ENCODE measurements at regions not wholly inside any gene's neighbourhood (a gene's known extent, or its start where the extent isn't known, plus 50 kb on each side); places are given as distances from the start of the nearest gene placed in this dataset.
"Not testable (repeated sequence)": the region's sequence is repeated elsewhere in the genome, so short reads cannot be mapped to it uniquely, and the experiment has no call there.

DNA sequence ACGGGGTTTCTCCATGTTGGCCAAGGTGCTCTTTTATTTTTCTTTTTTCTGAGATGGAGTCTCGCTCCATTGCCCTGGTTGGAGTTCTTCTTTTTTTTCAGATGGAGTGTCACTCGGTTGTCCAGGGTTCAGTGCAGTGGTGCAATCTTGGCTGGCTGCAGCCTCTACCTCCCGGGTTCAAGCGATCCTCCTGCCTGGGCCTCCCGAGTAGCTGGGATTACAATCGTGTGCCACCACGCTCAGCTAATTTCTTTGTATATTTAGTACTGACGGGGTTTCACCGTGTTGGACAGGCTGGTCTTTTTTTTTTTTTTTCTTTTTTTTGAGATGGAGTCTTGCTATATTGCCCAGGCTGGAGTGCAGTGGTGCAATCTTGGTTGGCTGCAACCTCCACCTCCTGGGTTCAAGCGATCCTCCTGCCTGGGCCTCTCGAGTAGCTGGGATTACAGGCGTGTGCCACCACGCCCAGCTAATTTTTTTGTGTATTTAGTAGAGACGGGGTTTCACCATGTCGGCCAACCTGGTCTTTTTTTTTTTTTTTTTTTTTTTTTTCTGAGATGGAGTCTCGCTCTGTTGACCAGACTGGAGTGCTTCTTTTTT, 2810.1 kb downstream of the RPIA start:
- H3K9me3 Mint-ChIP-seq; H3K36me3 Mint-ChIP-seq; H3K4me1 ChIP-seq (ENCODE audit: control insufficient read depth in 1 of 2, extremely low read depth in 1 of 2, insufficient read depth in 2 of 2, low read length in 2 of 2); H3K9me3 ChIP-seq; H3K4me3 Mint-ChIP-seq; POLR2A ChIA-PET; H3K36me3 ChIP-seq (ENCODE audit: control insufficient read depth in 2 of 2, extremely low read depth in 1 of 2, insufficient read depth in 1 of 2, low read length in 1 of 2); H3K27ac Mint-ChIP-seq; H3K27me3 ChIP-seq (replicated peaks in 1 of 2; ENCODE audit: control insufficient read depth in 2 of 2, extremely low read depth in 1 of 2, insufficient read depth in 2 of 2, low read length in 1 of 2); H3K27ac ChIP-seq (ENCODE audit: low read length); H3K27me3 Mint-ChIP-seq; CTCF ChIA-PET; H3K4me3 ChIP-seq (ENCODE audit: control insufficient read depth in 1 of 2, extremely low read depth in 1 of 2, low read length in 1 of 2); H3K4me1 Mint-ChIP-seq; DNase-seq; ATAC-seq (replicated peaks in 1 of 4): not testable (repeated sequence)
- WGBS (ENCODE audit: insufficient coverage): no CpG with 5 or more reads among the region's 17 CpGs

DNA sequence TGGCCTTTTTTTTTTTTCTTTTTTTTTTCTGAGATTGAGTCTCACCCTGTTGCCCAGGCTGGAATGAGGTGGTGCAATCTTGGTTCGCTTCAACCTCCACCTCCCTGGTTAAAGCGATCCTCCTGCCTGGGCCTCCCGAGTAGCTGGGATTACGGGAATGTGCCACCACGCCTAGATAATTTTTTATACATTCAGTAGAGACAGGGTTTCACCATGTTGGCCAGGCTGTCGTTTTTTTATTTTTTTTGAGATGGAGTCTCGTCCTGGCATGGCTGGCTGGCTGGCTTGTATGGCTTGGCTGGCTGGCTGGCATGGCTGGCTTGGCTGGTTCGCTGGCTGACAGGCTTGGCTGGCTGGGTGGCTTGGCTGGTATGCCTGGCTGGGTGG, 2812.1 kb downstream of the RPIA start:
- H3K4me1 Mint-ChIP-seq; H3K27ac Mint-ChIP-seq; H3K27me3 ChIP-seq (replicated peaks in 1 of 2; ENCODE audit: control insufficient read depth in 2 of 2, extremely low read depth in 1 of 2, insufficient read depth in 2 of 2, low read length in 1 of 2); H3K27ac ChIP-seq (ENCODE audit: low read length); H3K9me3 Mint-ChIP-seq; H3K36me3 ChIP-seq (ENCODE audit: control insufficient read depth in 2 of 2, extremely low read depth in 1 of 2, insufficient read depth in 1 of 2, low read length in 1 of 2); ATAC-seq (replicated peaks in 1 of 4); H3K9me3 ChIP-seq; CTCF ChIA-PET; H3K36me3 Mint-ChIP-seq; H3K4me3 Mint-ChIP-seq; H3K4me3 ChIP-seq (ENCODE audit: control insufficient read depth in 1 of 2, extremely low read depth in 1 of 2, low read length in 1 of 2); DNase-seq; POLR2A ChIA-PET; H3K27me3 Mint-ChIP-seq; H3K4me1 ChIP-seq (ENCODE audit: control insufficient read depth in 1 of 2, extremely low read depth in 1 of 2, insufficient read depth in 2 of 2, low read length in 2 of 2): not testable (repeated sequence)
- 83% methylated on average over 2 of the region's 8 CpGs for WGBS (ENCODE audit: insufficient coverage)

DNA sequence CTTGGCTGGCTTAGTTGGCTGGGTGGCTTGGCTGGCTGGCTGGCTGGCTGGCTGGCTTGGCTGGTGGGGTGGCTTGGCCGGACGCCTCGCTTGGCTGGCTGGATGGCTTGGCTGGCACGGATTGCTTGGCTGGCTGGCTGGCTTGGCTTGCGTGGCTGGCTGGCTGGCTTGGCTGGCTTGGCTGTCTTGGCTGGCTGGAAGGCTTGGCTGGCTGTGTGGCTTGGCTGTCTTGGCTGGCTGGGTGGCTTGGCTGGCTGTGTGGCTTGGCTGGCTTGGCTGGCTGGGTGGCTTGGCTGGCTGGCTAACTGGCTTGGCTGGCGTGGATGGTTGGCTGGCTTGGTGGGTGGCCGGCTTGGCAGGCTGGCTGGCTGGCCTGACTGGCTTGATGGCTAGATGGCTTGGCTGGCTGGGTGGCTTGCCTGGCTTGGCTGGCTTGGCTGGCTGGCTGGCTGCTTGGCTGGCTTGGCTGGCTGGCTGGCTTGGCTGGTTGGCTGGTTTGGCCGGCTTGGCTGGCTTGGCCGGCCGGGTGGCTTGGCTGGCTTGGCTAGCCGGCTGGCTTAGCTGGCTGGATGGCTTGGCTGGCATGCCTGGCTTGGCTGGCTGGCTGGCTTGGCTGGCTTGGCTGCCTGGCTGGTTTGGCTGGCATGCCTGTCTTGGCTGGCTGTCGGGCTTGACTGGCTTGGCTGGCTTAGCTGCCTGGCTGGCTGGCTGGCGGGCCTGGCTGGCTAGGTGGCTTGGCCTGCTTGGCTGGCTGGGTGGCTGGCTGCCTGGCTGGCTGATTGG, 2812.7 kb downstream of the RPIA start:
- ATAC-seq (replicated peaks in 1 of 4); H3K4me1 ChIP-seq (ENCODE audit: control insufficient read depth in 1 of 2, extremely low read depth in 1 of 2, insufficient read depth in 2 of 2, low read length in 2 of 2); H3K27ac ChIP-seq (ENCODE audit: low read length); POLR2A ChIA-PET; H3K27me3 ChIP-seq (replicated peaks in 1 of 2; ENCODE audit: control insufficient read depth in 2 of 2, extremely low read depth in 1 of 2, insufficient read depth in 2 of 2, low read length in 1 of 2); H3K27me3 Mint-ChIP-seq; H3K36me3 Mint-ChIP-seq; CTCF ChIA-PET; DNase-seq; H3K4me1 Mint-ChIP-seq; H3K4me3 ChIP-seq (ENCODE audit: control insufficient read depth in 1 of 2, extremely low read depth in 1 of 2, low read length in 1 of 2); H3K9me3 ChIP-seq; H3K27ac Mint-ChIP-seq; H3K9me3 Mint-ChIP-seq; H3K36me3 ChIP-seq (ENCODE audit: control insufficient read depth in 2 of 2, extremely low read depth in 1 of 2, insufficient read depth in 1 of 2, low read length in 1 of 2); H3K4me3 Mint-ChIP-seq: not testable (repeated sequence)
- 92% methylated on average over 6 of the region's 13 CpGs for WGBS (ENCODE audit: insufficient coverage)

DNA sequence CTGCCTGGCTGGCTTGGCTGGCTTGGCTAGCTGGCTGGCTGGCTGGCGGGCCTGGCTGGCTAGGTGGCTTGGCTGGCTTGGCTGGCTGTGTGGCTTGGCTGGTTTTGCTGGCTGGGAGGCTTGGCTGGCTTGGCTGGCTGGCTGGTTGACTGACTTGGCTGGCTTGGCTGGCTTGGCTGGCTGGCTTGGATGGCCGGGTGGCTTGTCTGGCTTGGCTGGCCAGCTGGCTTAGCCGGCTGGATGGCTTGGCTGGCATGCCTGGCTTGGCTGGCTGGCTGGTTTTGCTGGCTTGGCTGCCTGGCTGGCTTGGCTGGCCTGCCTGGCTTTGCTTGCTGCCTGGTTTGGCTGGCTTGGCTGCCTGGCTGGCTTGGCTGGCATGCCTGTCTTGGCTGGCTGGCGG, 2817.3 kb downstream of the RPIA start:
- H3K4me3 ChIP-seq (ENCODE audit: control insufficient read depth in 1 of 2, extremely low read depth in 1 of 2, low read length in 1 of 2); H3K36me3 ChIP-seq (ENCODE audit: control insufficient read depth in 2 of 2, extremely low read depth in 1 of 2, insufficient read depth in 1 of 2, low read length in 1 of 2); ATAC-seq (replicated peaks in 1 of 4); H3K4me1 ChIP-seq (ENCODE audit: control insufficient read depth in 1 of 2, extremely low read depth in 1 of 2, insufficient read depth in 2 of 2, low read length in 2 of 2); H3K9me3 Mint-ChIP-seq; H3K4me1 Mint-ChIP-seq; POLR2A ChIA-PET; H3K27me3 ChIP-seq (replicated peaks in 1 of 2; ENCODE audit: control insufficient read depth in 2 of 2, extremely low read depth in 1 of 2, insufficient read depth in 2 of 2, low read length in 1 of 2); DNase-seq; H3K27ac ChIP-seq (ENCODE audit: low read length); H3K27me3 Mint-ChIP-seq; CTCF ChIA-PET; H3K4me3 Mint-ChIP-seq; H3K9me3 ChIP-seq; H3K36me3 Mint-ChIP-seq; H3K27ac Mint-ChIP-seq: not testable (repeated sequence)
- no CpG with 5 or more reads among the region's 4 CpGs for WGBS (ENCODE audit: insufficient coverage)

DNA sequence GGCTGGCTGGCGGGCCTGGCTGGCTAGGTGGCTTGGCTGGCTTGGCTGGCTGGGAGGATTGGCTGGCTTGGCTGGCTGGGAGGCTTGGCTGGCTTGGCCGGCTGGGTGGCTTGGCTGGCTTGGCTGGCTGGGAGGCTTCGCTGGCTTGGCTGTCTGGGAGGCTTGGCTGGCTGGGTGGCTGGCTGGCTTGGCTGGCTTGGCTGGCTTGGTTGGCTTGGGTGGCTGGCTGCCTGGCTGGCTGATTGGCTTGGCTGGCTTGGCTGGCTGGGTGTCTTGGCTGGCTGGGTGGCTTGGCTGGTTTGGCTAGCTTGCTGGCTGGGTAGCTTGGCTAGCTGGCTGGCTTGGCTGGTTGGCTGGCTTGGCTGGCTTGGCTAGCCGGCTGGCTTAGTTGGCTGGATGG, 2817.8 kb downstream of the RPIA start:
- not testable (repeated sequence) for DNase-seq

DNA sequence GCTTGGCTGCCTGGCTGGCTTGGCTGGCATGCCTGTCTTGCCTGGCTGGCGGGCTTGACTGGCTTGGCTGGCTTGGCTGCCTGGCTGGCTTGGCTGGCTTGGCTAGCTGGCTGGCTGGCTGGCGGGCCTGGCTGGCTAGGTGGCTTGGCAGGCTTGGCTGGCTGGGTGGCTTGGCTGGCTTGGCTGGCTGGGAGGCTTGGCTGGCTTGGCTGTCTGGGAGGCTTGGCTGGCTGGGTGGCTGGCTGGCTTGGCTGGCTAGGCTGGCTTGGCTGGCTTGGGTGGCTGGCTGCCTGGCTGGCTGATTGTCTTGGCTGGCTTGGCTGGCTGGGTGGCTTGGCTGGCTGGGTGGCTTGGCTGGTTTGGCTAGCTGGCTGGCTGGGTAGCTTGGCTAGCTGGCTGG, 2819.7 kb downstream of the RPIA start:
- H3K9me3 Mint-ChIP-seq; POLR2A ChIA-PET; H3K27ac Mint-ChIP-seq; H3K27ac ChIP-seq (ENCODE audit: low read length); H3K27me3 ChIP-seq (replicated peaks in 1 of 2; ENCODE audit: control insufficient read depth in 2 of 2, extremely low read depth in 1 of 2, insufficient read depth in 2 of 2, low read length in 1 of 2); ATAC-seq (replicated peaks in 1 of 4); H3K4me3 Mint-ChIP-seq; H3K36me3 ChIP-seq (ENCODE audit: control insufficient read depth in 2 of 2, extremely low read depth in 1 of 2, insufficient read depth in 1 of 2, low read length in 1 of 2); H3K9me3 ChIP-seq; H3K4me3 ChIP-seq (ENCODE audit: control insufficient read depth in 1 of 2, extremely low read depth in 1 of 2, low read length in 1 of 2); H3K4me1 Mint-ChIP-seq; DNase-seq; CTCF ChIA-PET; H3K27me3 Mint-ChIP-seq; H3K36me3 Mint-ChIP-seq; H3K4me1 ChIP-seq (ENCODE audit: control insufficient read depth in 1 of 2, extremely low read depth in 1 of 2, insufficient read depth in 2 of 2, low read length in 2 of 2): not testable (repeated sequence)
- WGBS (ENCODE audit: insufficient coverage): 86% methylated on average over 1 of the region's 2 CpGs

More for the DNA sequence above, 2817.8 kb downstream of the RPIA start:
- H3K27me3 Mint-ChIP-seq; H3K4me3 ChIP-seq (ENCODE audit: control insufficient read depth in 1 of 2, extremely low read depth in 1 of 2, low read length in 1 of 2); H3K27me3 ChIP-seq (replicated peaks in 1 of 2; ENCODE audit: control insufficient read depth in 2 of 2, extremely low read depth in 1 of 2, insufficient read depth in 2 of 2, low read length in 1 of 2); H3K9me3 ChIP-seq; ATAC-seq (replicated peaks in 1 of 4); CTCF ChIA-PET; H3K36me3 Mint-ChIP-seq; H3K36me3 ChIP-seq (ENCODE audit: control insufficient read depth in 2 of 2, extremely low read depth in 1 of 2, insufficient read depth in 1 of 2, low read length in 1 of 2); H3K27ac ChIP-seq (ENCODE audit: low read length); H3K4me1 Mint-ChIP-seq; H3K4me1 ChIP-seq (ENCODE audit: control insufficient read depth in 1 of 2, extremely low read depth in 1 of 2, insufficient read depth in 2 of 2, low read length in 2 of 2); H3K4me3 Mint-ChIP-seq; H3K9me3 Mint-ChIP-seq; POLR2A ChIA-PET; H3K27ac Mint-ChIP-seq: not testable (repeated sequence)
- WGBS (ENCODE audit: insufficient coverage): 47% methylated on average over 3 of the region's 4 CpGs

DNA sequence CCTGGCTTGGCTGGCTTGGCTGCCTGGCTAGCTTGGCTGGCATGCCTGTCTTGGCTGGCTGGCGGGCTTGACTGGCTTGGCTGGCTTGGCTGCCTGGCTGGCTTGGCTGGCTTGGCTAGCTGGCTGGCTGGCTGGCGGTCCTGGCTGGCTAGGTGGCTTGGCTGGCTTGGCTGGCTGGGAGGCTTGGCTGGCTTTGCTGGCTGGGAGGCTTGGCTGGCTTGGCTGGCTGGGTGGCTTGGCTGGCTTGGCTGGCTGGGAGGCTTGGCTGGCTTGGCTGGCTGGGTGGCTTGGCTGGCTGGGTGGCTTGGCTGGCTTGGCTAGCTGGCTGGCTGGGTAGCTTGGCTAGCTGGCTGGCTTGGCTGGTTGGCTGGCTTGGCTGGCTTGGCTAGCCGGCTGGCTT, 2824.5 kb downstream of the RPIA start:
- H3K27me3 ChIP-seq (replicated peaks in 1 of 2; ENCODE audit: control insufficient read depth in 2 of 2, extremely low read depth in 1 of 2, insufficient read depth in 2 of 2, low read length in 1 of 2); H3K4me1 Mint-ChIP-seq; ATAC-seq (replicated peaks in 1 of 4); H3K4me3 ChIP-seq (ENCODE audit: control insufficient read depth in 1 of 2, extremely low read depth in 1 of 2, low read length in 1 of 2); H3K36me3 Mint-ChIP-seq; H3K9me3 ChIP-seq; H3K27me3 Mint-ChIP-seq; H3K4me1 ChIP-seq (ENCODE audit: control insufficient read depth in 1 of 2, extremely low read depth in 1 of 2, insufficient read depth in 2 of 2, low read length in 2 of 2); DNase-seq; H3K9me3 Mint-ChIP-seq; POLR2A ChIA-PET; H3K4me3 Mint-ChIP-seq; H3K27ac Mint-ChIP-seq; CTCF ChIA-PET; H3K27ac ChIP-seq (ENCODE audit: low read length); H3K36me3 ChIP-seq (ENCODE audit: control insufficient read depth in 2 of 2, extremely low read depth in 1 of 2, insufficient read depth in 1 of 2, low read length in 1 of 2): not testable (repeated sequence)
- 77% methylated on average over 2 of the region's 3 CpGs for WGBS (ENCODE audit: insufficient coverage)

All from T-cell (primary cell).